HG02840 (cell line): ENCODE measurements at regions not wholly inside any gene's neighbourhood (a gene's known extent, or its start where the extent isn't known, plus 50 kb on each side); places are given as distances from the start of the nearest gene placed in this dataset.

Experiments used
- ATAC-seq: cut with Tn5 transposase; IDR thresholded peaks from one replicate; pipeline ENCODE4 v1.9.1; 2021; ENCODE audit warnings: mild to moderate bottlenecking, moderate library complexity, moderate number of reproducible peaks; ENCODE audit not compliant: unreplicated experiment, low FRiP score

- ATAC-seq: no peak
Observed at GRCh38 chr1:95953015-95953414, 719.0 kb downstream of the RWDD3 start.

GRCh38 chr1:95954585-95954984 lies 720.6 kb downstream of the RWDD3 start:
- ATAC-seq: no peak

GRCh38 chr1:95956215-95956614 lies 722.2 kb downstream of the RWDD3 start:
- ATAC-seq: no peak

- no peak for ATAC-seq
Observed at GRCh38 chr1:95957748-95958147, 723.7 kb downstream of the RWDD3 start.

GRCh38 chr1:95966866-95967265 lies 732.9 kb downstream of the RWDD3 start:
- no peak for ATAC-seq

- no peak for ATAC-seq
Observed at GRCh38 chr1:95974586-95974985, 740.6 kb downstream of the RWDD3 start.

GRCh38 chr1:95982711-95983110 lies 738.9 kb upstream of the PTBP2 start:
- no peak for ATAC-seq

GRCh38 chr1:95983831-95984230 lies 737.8 kb upstream of the PTBP2 start:
- ATAC-seq: no peak

- ATAC-seq: no peak
Observed at GRCh38 chr1:95984798-95985374, 736.7 kb upstream of the PTBP2 start.

GRCh38 chr1:95990033-95990432 lies 731.6 kb upstream of the PTBP2 start:
- no peak for ATAC-seq

GRCh38 chr1:95991787-95992520 lies 729.6 kb upstream of the PTBP2 start:
- no peak for ATAC-seq

- ATAC-seq: no peak
Observed at GRCh38 chr1:95994643-95995042, 726.9 kb upstream of the PTBP2 start.

GRCh38 chr1:96002201-96002600 lies 719.4 kb upstream of the PTBP2 start:
- no peak for ATAC-seq

GRCh38 chr1:96002969-96003964 lies 718.3 kb upstream of the PTBP2 start:
- no peak for ATAC-seq

- no peak for ATAC-seq
Observed at GRCh38 chr1:96009831-96010434, 711.7 kb upstream of the PTBP2 start.

GRCh38 chr1:96011606-96012005 lies 710.0 kb upstream of the PTBP2 start:
- no peak for ATAC-seq

GRCh38 chr1:96016219-96016618 lies 705.4 kb upstream of the PTBP2 start:
- ATAC-seq: no peak

GRCh38 chr1:96020378-96020777 lies 701.2 kb upstream of the PTBP2 start:
- no peak for ATAC-seq

GRCh38 chr1:96025062-96025461 lies 696.5 kb upstream of the PTBP2 start:
- ATAC-seq: no peak

GRCh38 chr1:96028071-96028470 lies 693.5 kb upstream of the PTBP2 start:
- no peak for ATAC-seq

GRCh38 chr1:96030312-96030711 lies 691.3 kb upstream of the PTBP2 start:
- no peak for ATAC-seq
